ENCODE measurements at regions not wholly inside any gene's neighbourhood (a gene's known extent, or its start where the extent isn't known, plus 50 kb on each side); places are given as distances from the start of the nearest gene placed in this dataset.

DNA sequence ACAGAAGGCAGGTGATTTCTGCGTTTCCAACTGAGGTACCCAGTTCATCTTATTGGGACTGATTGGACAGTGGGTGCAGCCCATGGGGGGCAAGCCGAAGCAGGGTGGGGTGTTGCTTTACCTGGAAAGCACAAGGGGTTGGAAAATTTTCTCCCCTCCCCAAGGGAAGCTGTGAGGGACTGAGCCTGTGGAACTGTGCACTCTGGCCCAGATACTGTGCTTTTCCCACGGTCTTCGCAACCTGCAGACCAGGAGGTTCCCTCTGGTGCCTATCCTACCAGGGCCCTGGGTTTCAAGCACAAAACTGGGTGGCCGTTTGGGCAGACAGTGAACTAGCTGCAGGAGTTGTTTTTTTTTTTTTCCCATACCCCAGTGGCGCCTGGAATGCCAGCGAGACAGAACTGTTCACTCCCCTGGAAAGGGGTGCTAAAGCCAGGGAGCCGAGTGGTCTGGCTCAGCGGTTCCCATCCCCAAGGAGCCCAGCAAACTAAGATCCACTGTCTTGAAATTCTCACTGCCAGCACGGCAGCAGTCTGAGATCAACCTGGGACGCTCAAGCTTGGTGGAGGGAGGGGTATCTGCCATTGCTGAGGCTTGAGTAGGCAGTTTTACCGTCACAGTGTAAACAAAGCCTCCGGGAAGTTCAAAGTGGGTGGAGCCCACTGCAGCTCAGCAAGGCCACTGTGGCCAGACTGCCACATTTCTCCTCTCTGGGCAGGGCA lies 97.2 kb downstream of the JRKL start:
- no peak for TF ChIP-seq CTCF (IDR thresholded peaks at IDR 0.05)
- TF ChIP-seq POLR2A (IDR thresholded peaks at IDR 0.05) = no peak

Measured in breast epithelium (tissue), 3 donors.